ENCODE measurements at regions not wholly inside any gene's neighbourhood (a gene's known extent, or its start where the extent isn't known, plus 50 kb on each side); places are given as distances from the start of the nearest gene placed in this dataset.
"Not testable (repeated sequence)": the region's sequence is repeated elsewhere in the genome, so short reads cannot be mapped to it uniquely, and the experiment has no call there.

GRCh38 chr4:169934794-169935429, 91.3 kb downstream of the MFAP3L start:
- DNase-seq (ENCODE audit: low read depth) = no peak
- H3K4me3 ChIP-seq (ENCODE audit: low read depth, low read length) = no peak overlapping the region
- TF ChIP-seq CTCF (IDR thresholded peaks at IDR 0.05; ENCODE audit: insufficient read depth, low read depth, low read length) = no peak

- no peak for DNase-seq (ENCODE audit: low read depth)
- no peak overlapping the region for H3K4me3 ChIP-seq (ENCODE audit: low read depth, low read length)
- no peak for TF ChIP-seq CTCF (IDR thresholded peaks at IDR 0.05; ENCODE audit: insufficient read depth, low read depth, low read length)
These were observed 92.7 kb downstream of the MFAP3L start for GRCh38 chr4:169933531-169933930.

GRCh38 chr4:169931964-169932363, 94.2 kb downstream of the MFAP3L start:
- no peak for DNase-seq (ENCODE audit: low read depth)
- no peak overlapping the region for H3K4me3 ChIP-seq (ENCODE audit: low read depth, low read length)
- TF ChIP-seq CTCF (IDR thresholded peaks at IDR 0.05; ENCODE audit: insufficient read depth, low read depth, low read length) = no peak

- DNase-seq (ENCODE audit: low read depth); H3K4me3 ChIP-seq (ENCODE audit: low read depth, low read length): not testable (repeated sequence)
These were observed 95.4 kb downstream of the MFAP3L start for GRCh38 chr4:169930755-169931154.

GRCh38 chr4:169927280-169927679, 98.9 kb downstream of the MFAP3L start:
- DNase-seq (ENCODE audit: low read depth) = no peak
- no peak for TF ChIP-seq CTCF (IDR thresholded peaks at IDR 0.05; ENCODE audit: insufficient read depth, low read depth, low read length)
- H3K4me3 ChIP-seq (ENCODE audit: low read depth, low read length) = no peak overlapping the region

GRCh38 chr4:169925678-169926077, 100.5 kb downstream of the MFAP3L start:
- DNase-seq (ENCODE audit: low read depth) = no peak
- TF ChIP-seq CTCF (IDR thresholded peaks at IDR 0.05; ENCODE audit: insufficient read depth, low read depth, low read length) = no peak
- no peak overlapping the region for H3K4me3 ChIP-seq (ENCODE audit: low read depth, low read length)

- H3K4me3 ChIP-seq (ENCODE audit: low read depth, low read length) = no peak overlapping the region
- no peak for TF ChIP-seq CTCF (IDR thresholded peaks at IDR 0.05; ENCODE audit: insufficient read depth, low read depth, low read length)
- DNase-seq (ENCODE audit: low read depth) = no peak
These were observed 103.4 kb downstream of the MFAP3L start for GRCh38 chr4:169922632-169923276.

Measured in fibroblast of villous mesenchyme (primary cell).